Activated CD4-positive, alpha-beta T cell treated with anti-CD3 and anti-CD28 coated beads, Interleukin-2, amount 10 ng/mL, durations not matched to agents 7 days and 5 days (primary cell): ENCODE measurements at regions not wholly inside any gene's neighbourhood (a gene's known extent, or its start where the extent isn't known, plus 50 kb on each side); places are given as distances from the start of the nearest gene placed in this dataset.
A peak's percentile ranks its signal among the peaks of the same experiment; 100 is the strongest.

Source experiments
- CTCF ChIA-PET: fragments of 350-600 bp; sonication (Branson Sonifier 250); formaldehyde crosslinking; loops from one replicate; lab custom pipeline; 2021; ENCODE audit warnings: antibody characterized with exemption; lab: Charles Lee
- POLR2A ChIA-PET: fragments of 350-600 bp; sonication (Branson Sonifier 250); formaldehyde crosslinking; loops from one replicate; lab custom pipeline; 2021; ENCODE audit warnings: antibody characterized with exemption; lab: Charles Lee
- DNase-seq: peaks from one replicate; pipeline ENCODE4 v3.0.0-alpha.2; 2020
- H3K27ac Mint-ChIP-seq: one replicate; pipeline ENCODE4 v1.8.0; 2021; ENCODE audit warnings: mild to moderate bottlenecking, moderate library complexity, mixed read lengths
- H3K27me3 Mint-ChIP-seq: one replicate; pipeline ENCODE4 v1.8.0; 2021; ENCODE audit warnings: mixed read lengths
- H3K36me3 Mint-ChIP-seq: one replicate; pipeline ENCODE4 v1.8.0; 2021; ENCODE audit warnings: low read depth, mixed read lengths
- H3K4me1 Mint-ChIP-seq: one replicate; pipeline ENCODE4 v1.8.0; 2021; ENCODE audit warnings: mixed read lengths
- H3K4me3 Mint-ChIP-seq: one replicate; pipeline ENCODE4 v1.8.0; 2021; ENCODE audit warnings: mild to moderate bottlenecking, moderate library complexity, mixed read lengths
- H3K9me3 Mint-ChIP-seq: one replicate; pipeline ENCODE4 v1.8.0; 2021; ENCODE audit warnings: mixed read lengths

DNA sequence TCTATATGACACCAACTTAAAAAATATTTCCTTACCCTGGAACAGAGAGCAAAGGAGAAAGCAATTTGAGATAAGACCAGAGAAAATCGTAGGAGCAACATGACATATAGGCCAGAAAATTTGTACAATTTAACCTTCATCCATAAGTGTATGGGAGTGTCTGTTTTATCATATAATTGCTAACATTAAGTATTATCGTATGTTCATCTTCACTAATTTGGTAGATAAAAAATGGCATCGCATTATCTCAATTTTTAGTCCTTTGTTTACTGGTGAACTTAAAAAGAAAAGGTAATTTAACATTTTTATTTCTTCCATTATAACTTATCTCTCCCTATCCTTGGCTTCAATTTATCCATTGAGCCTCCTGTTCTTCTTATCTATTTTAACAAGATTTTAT lies 873.4 kb downstream of the KCNMA1 start:
- no peaks in the 10 kb centered on the region for H3K9me3 Mint-ChIP-seq
- H3K36me3 Mint-ChIP-seq = no peaks in the 10 kb centered on the region
- POLR2A ChIA-PET = no interaction called here
- CTCF ChIA-PET = no interaction called here
- DNase-seq = no peak
- H3K4me1 Mint-ChIP-seq = no peaks in the 10 kb centered on the region
- no peak overlapping the region for H3K4me3 Mint-ChIP-seq
- H3K27ac Mint-ChIP-seq = no peak overlapping the region
- no peaks in the 10 kb centered on the region for H3K27me3 Mint-ChIP-seq

DNA sequence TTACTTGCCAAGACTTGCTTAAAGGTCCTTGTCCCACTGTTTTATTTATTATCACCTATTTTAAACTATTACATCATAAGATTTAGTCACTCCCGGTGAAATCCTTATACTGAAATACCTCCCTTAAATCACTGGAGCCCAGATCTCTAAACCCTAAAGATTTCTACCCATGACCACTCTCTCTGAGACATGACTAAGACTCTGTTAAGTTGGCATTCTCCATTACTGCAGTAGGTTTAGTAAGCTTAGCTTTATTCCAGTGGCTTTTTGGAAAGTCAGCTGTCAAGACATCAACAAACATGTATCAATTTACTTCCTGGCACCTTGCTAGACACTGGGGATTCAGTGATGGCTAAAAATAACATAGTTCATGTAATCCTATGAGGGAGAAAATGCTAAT lies 874.2 kb downstream of the KCNMA1 start:
- no peaks in the 10 kb centered on the region for H3K9me3 Mint-ChIP-seq
- H3K4me3 Mint-ChIP-seq = no peak overlapping the region
- POLR2A ChIA-PET = no interaction called here
- no peak overlapping the region for H3K27ac Mint-ChIP-seq
- no peaks in the 10 kb centered on the region for H3K27me3 Mint-ChIP-seq
- DNase-seq = no peak
- H3K4me1 Mint-ChIP-seq = no peaks in the 10 kb centered on the region
- CTCF ChIA-PET = no interaction called here
- H3K36me3 Mint-ChIP-seq = no peaks in the 10 kb centered on the region

DNA sequence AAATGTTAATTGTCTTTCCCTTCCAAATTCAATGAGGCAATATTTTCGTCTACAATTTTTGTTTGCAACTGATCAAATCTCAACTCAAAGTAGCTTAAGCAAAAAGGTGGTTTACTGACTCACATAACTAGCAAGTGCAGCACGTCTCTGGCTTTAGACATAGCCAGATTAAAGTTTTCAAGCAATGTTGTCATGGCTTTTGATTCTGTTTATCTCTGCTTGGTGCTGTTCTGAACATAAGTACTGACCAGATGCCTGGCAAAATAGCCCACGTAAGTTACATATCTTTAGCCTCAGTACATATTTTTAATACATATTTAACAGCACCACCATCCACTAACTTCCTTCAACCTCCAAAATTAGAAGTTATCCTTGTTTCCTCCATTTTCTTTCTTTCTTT lies 877.9 kb downstream of the KCNMA1 start:
- no peak overlapping the region for H3K4me3 Mint-ChIP-seq
- no peak for DNase-seq
- ChIA-PET POLR2A (no interaction called here), CTCF (no interaction called here)
- H3K27ac Mint-ChIP-seq = no peak overlapping the region
- H3K9me3 Mint-ChIP-seq = no peaks in the 10 kb centered on the region
- H3K36me3 Mint-ChIP-seq = no peaks in the 10 kb centered on the region
- no peaks in the 10 kb centered on the region for H3K4me1 Mint-ChIP-seq
- no peaks in the 10 kb centered on the region for H3K27me3 Mint-ChIP-seq

DNA sequence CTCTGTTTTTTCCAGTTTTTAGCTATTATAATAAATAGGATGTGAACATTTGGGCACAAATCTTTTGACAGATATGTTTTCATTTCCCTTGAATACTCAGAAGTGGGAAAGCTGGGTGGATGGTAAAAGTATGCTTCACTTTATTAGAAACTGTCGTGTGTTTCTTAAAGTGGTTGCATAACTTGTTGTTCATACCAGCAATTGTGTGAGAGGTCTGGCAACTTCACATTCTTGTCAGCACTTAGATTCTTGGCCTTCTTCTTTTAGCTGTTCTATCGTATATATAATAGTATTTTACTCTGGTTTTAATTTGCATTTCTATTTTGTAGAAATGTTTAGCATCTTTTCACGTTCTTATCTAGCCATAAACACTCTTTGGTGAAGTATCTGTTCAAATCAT lies 894.4 kb downstream of the KCNMA1 start:
- no peak for DNase-seq
- Mint-ChIP-seq H3K27me3 (no peaks in the 10 kb centered on the region), H3K36me3 (no peaks in the 10 kb centered on the region), H3K27ac (no peak overlapping the region), H3K9me3 (no peaks in the 10 kb centered on the region), H3K4me3 (no peak overlapping the region), H3K4me1 (no peaks in the 10 kb centered on the region)
- POLR2A ChIA-PET = no interaction called here
- CTCF ChIA-PET = no interaction called here

DNA sequence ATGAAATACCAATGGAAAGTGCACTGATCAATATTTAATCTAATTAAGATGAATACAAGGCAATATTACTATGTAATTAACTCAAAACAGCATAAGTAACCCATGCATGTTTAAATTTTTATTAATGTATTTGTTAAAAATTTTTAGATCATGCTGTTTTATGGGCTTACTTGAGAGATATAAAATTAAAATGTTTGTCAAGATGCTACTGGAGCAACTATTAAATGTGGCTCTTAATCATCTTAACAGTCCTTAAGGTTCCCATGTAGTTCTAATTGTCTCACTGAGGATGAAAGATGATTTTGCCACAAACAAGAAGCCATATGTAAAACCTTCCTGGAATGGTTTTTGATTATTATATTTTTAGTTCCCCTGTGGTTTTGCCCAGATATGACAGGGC lies 897.1 kb downstream of the KCNMA1 start:
- H3K27me3 Mint-ChIP-seq = no peaks in the 10 kb centered on the region
- no peak for DNase-seq
- CTCF ChIA-PET = no interaction called here

DNA sequence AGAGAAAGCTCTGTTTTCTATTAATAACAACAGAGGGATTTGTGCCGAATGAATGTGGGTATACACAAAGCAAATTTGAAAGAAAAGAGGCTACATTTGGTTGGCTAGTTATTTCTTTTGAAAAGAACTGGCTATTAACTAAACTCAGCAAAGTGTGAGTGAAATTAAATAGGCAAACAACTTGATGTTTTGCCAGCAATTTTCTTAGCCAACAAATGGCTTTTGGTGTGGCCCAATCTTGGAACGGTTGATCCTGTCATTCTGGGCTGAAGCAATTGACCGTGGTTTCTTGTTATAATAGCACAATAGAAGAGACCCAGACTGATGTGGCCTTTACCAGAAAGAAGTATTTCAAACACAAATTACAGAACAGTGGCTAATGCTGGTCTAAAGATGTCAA lies 898.6 kb downstream of the KCNMA1 start:
- no peaks in the 10 kb centered on the region for H3K9me3 Mint-ChIP-seq
- no peak overlapping the region for H3K27ac Mint-ChIP-seq
- no peak overlapping the region for H3K4me3 Mint-ChIP-seq
- ChIA-PET POLR2A (no interaction called here), CTCF (no interaction called here)
- no peaks in the 10 kb centered on the region for H3K36me3 Mint-ChIP-seq
- H3K4me1 Mint-ChIP-seq = peaks cover 15% of the 10 kb centered on the region
- DNase-seq = no peak
- H3K27me3 Mint-ChIP-seq = no peaks in the 10 kb centered on the region

More for the DNA sequence above, 897.1 kb downstream of the KCNMA1 start:
- H3K27ac Mint-ChIP-seq = no peak overlapping the region
- peaks cover 15% of the 10 kb centered on the region for H3K4me1 Mint-ChIP-seq
- POLR2A ChIA-PET = no interaction called here
- no peaks in the 10 kb centered on the region for H3K36me3 Mint-ChIP-seq
- H3K9me3 Mint-ChIP-seq = no peaks in the 10 kb centered on the region
- H3K4me3 Mint-ChIP-seq = no peak overlapping the region

DNA sequence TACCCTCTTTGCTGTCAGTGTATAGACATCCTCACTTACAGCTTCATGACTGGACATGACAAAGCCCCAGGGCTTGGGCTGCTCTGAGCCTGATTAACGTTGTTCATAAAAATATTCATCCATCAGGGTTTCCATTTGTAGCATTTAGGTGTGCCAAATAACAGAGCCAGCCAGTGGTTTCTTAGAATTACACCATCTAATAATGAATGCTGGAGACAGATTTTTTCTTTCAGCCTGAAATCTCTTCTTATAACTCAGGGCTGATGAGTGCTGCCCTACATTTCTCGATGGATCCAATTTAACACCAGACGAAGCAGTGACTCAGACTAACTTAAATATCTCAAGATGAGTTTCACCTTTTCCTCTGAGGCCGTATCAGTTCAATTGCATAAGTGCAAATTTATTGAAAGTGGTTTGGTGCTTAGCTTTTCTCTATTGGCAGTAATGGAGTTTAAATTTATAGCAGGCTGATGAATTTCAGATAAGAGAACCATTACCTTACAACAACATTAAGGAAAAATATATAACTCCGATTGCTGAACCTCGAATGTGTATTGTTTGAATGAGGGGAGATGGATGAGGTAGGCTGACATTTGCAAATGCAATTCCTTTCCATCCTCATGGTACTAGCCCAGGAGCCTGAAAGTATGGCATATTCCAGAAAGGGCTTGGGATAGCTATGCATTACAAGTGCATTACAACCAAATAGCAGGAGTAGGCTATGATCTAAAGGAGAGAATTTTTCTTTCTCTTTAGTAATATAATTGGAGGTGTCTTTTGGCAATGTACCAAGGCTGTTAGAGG lies 900.6 kb downstream of the KCNMA1 start:
- H3K4me3 Mint-ChIP-seq = no peak overlapping the region
- CTCF ChIA-PET = no interaction called here

DNA sequence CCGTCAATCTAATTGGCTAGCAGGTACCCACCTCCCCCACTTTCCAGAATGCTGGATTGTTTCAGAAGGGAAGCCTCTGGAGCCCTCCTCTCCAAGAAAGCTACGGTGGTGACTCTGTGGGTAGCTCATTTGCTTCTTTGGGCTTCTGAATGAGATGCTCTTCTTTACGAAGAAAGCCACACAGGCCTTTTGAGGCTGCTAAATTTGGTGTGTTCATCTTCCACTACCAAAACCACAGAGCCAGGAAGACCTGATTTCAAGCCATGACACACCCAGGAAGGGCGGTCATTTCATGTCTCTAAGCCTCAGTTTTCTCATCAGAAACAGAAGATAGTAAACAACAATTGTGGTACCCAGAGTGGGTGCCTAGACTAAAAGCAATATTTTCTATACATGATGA lies 901.2 kb downstream of the KCNMA1 start:
- peaks cover 15% of the 10 kb centered on the region for H3K4me1 Mint-ChIP-seq
- ChIA-PET POLR2A (no interaction called here), CTCF (no interaction called here)
- H3K36me3 Mint-ChIP-seq = no peaks in the 10 kb centered on the region
- H3K9me3 Mint-ChIP-seq = peaks cover 7% of the 10 kb centered on the region
- peak; percentile 22 for DNase-seq
- H3K4me3 Mint-ChIP-seq = no peak overlapping the region
- peak overlapping the region; percentile 81 for H3K27ac Mint-ChIP-seq
- no peaks in the 10 kb centered on the region for H3K27me3 Mint-ChIP-seq

More for the DNA sequence above, 900.6 kb downstream of the KCNMA1 start:
- POLR2A ChIA-PET = no interaction called here
- H3K27me3 Mint-ChIP-seq = no peaks in the 10 kb centered on the region
- DNase-seq = no peak
- H3K27ac Mint-ChIP-seq = peak overlapping the region; percentile 81
- peaks cover 4% of the 10 kb centered on the region for H3K9me3 Mint-ChIP-seq
- H3K4me1 Mint-ChIP-seq = peaks cover 15% of the 10 kb centered on the region
- no peaks in the 10 kb centered on the region for H3K36me3 Mint-ChIP-seq

DNA sequence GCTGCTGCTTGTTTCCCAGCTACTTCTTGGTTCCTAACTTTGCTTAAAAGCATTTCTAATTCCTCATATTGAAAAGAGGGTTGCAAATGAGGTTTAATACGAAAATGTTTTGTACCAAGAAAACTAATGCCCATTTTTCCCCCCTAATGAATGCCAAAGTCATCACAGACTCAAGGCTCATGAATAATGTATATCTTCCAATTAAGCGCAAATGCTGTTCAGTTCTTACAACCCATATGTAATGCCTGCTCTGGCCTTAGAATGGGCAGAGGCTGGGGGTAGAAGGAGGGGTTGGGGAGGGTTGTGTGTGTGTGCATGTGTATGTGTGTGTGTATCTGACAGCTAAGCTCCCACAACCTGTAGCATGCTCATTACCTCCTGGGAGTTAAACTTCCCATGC lies 901.7 kb downstream of the KCNMA1 start:
- no peak for DNase-seq
- no peaks in the 10 kb centered on the region for H3K36me3 Mint-ChIP-seq
- H3K4me3 Mint-ChIP-seq = no peak overlapping the region
- ChIA-PET CTCF (no interaction called here), POLR2A (no interaction called here)
- no peak overlapping the region for H3K27ac Mint-ChIP-seq
- H3K4me1 Mint-ChIP-seq = peaks cover 15% of the 10 kb centered on the region
- peaks cover 11% of the 10 kb centered on the region for H3K9me3 Mint-ChIP-seq
- no peaks in the 10 kb centered on the region for H3K27me3 Mint-ChIP-seq

DNA sequence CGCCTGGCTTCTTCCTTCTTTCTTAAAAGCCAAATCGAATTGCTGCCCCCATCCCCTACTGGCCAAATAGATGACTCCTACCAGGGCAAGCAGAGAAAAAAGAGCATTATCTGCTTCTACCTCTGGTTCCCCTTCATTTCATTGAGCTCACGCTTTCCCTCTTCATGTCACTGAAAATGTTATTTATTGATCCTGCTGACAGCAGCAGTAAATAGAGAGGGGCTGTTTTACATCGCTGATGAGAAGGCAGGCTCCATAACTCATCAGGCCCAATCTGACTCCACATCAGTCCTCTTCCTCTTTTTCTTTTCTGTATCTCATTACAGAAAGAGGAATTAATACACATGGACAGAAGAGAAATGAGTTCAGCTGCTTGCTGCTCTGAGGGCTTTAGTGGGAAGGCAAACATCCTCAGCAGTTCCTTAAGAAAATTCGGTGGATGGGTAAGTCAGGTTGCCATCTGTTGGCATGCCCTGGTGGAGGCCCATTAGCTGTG lies 904.1 kb downstream of the KCNMA1 start:
- H3K27me3 Mint-ChIP-seq = no peaks in the 10 kb centered on the region
- H3K4me1 Mint-ChIP-seq = peaks cover 15% of the 10 kb centered on the region
- ChIA-PET POLR2A (no interaction called here), CTCF (no interaction called here)
- H3K9me3 Mint-ChIP-seq = peaks cover 15% of the 10 kb centered on the region
- H3K27ac Mint-ChIP-seq = no peak overlapping the region
- H3K36me3 Mint-ChIP-seq = no peaks in the 10 kb centered on the region
- no peak overlapping the region for H3K4me3 Mint-ChIP-seq
- no peak for DNase-seq

DNA sequence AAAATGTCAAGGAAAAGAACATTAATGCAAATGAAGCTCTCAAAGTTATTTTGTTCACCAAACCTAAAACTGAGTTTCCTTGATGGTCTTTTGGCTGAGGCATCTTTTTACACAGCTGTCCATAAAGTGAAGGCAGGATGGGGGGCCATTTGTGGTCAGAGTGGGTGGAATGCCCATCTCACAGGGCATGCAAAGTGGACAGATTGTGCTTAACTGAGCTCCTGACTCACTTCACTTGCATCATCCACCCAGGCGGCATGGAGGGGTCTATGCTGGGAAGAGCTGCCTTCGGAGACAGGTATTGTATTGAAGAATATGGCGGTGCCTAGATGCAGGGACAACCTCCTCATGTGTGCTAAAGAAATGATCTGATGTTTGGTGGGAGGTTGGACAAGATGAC lies 905.3 kb downstream of the KCNMA1 start:
- no peak for DNase-seq
- H3K4me1 Mint-ChIP-seq = peaks cover 15% of the 10 kb centered on the region
- no peaks in the 10 kb centered on the region for H3K27me3 Mint-ChIP-seq
- no peak overlapping the region for H3K27ac Mint-ChIP-seq
- H3K9me3 Mint-ChIP-seq = peaks cover 15% of the 10 kb centered on the region
- H3K4me3 Mint-ChIP-seq = no peak overlapping the region
- ChIA-PET POLR2A (no interaction called here), CTCF (no interaction called here)
- no peaks in the 10 kb centered on the region for H3K36me3 Mint-ChIP-seq

DNA sequence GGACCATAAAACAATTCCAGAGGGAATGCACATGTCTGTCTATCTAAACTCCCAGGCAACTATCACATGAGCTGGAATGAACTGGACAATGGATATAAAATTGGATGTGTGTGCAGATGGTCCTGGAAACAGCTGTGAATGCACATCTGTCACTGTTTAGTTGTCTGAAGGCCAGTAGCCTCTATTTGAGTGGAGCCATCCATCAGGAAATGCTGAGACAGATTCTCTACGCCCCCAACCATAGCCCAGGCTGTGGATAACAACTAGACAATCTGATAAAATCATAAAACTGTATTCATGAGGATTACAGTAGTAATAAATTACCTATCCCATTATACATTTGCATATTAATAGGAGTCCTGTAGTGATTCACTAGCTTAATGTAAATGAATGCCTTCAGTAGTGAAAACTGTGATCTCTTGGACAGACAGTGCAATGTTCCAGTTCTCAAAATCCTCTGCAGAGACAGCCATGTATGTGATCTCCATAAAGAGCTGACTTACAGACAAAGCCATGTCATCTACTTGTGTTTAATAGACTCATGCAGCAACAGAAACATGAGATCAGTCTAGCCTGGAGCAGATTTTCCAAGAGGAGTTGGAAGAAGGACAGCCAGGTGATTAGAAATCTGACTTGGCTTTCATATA lies 907.6 kb downstream of the KCNMA1 start:
- Mint-ChIP-seq H3K27me3 (no peaks in the 10 kb centered on the region), H3K36me3 (no peaks in the 10 kb centered on the region), H3K4me3 (no peak overlapping the region), H3K27ac (no peak overlapping the region), H3K4me1 (no peaks in the 10 kb centered on the region), H3K9me3 (peaks cover 17% of the 10 kb centered on the region)
- DNase-seq = no peak
- ChIA-PET POLR2A (no interaction called here), CTCF (no interaction called here)

DNA sequence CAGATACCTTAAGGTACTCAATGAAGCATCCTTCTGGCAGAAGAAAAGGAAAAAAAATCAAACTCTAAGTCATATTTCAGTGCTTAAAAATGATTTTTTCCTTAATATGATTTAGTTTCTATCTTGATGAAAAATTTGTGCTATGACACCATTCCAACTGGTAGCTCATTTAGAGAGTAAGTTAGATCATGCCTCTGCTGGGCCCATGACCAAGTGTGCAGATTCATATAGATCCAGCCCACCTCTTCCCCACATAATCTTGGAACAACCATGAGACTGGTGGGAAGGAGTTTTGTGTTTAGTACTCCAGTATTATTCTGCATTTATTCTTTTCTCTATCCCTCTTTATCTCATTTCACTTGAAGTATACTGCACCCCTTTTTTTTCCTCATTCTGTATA lies 908.3 kb downstream of the KCNMA1 start:
- DNase-seq = no peak
- Mint-ChIP-seq H3K27ac (no peak overlapping the region), H3K9me3 (peaks cover 17% of the 10 kb centered on the region), H3K4me3 (no peak overlapping the region), H3K36me3 (no peaks in the 10 kb centered on the region), H3K27me3 (no peaks in the 10 kb centered on the region), H3K4me1 (no peaks in the 10 kb centered on the region)
- ChIA-PET CTCF (no interaction called here), POLR2A (no interaction called here)
